ENCODE measurements at regions not wholly inside any gene's neighbourhood (a gene's known extent, or its start where the extent isn't known, plus 50 kb on each side); places are given as distances from the start of the nearest gene placed in this dataset. TPM values are rescaled to one million over a fixed set of nuclear protein-coding genes. Genes with fewer than 3 reads are reported as not detected.

Small RNAs in the stretch of these regions (small RNA-seq; reads per million reads assigned to genes)
- not detected for gene RN7SKP265
